Hippocampal formation (tissue), 2 donors: ENCODE measurements at regions not wholly inside any gene's neighbourhood (a gene's known extent, or its start where the extent isn't known, plus 50 kb on each side); places are given as distances from the start of the nearest gene placed in this dataset.
"Not testable (repeated sequence)": the region's sequence is repeated elsewhere in the genome, so short reads cannot be mapped to it uniquely, and the experiment has no call there.

Source experiments
- DNase-seq, 2 donors: peaks; one replicate each; lab custom pipeline; 2025; lab: John Stamatoyannopoulos, UW

- DNase-seq = no peak
Observed at GRCh38 chr2:83155826-83156225, 1303.3 kb downstream of the SUCLG1 start.

GRCh38 chr2:83143946-83144345, 1315.1 kb downstream of the SUCLG1 start:
- DNase-seq = no peak

GRCh38 chr2:83142934-83143333, 1316.1 kb downstream of the SUCLG1 start:
- DNase-seq = no peak

GRCh38 chr2:83115606-83116005, 1343.5 kb downstream of the SUCLG1 start:
- no peak for DNase-seq

- no peak for DNase-seq
Observed at GRCh38 chr2:83115155-83115554, 1343.9 kb downstream of the SUCLG1 start.

- DNase-seq = no peak
Observed at GRCh38 chr2:83113953-83114352, 1345.1 kb downstream of the SUCLG1 start.

- no peak for DNase-seq
Observed at GRCh38 chr2:83112858-83113257, 1346.2 kb downstream of the SUCLG1 start.

- DNase-seq = no peak
Observed at GRCh38 chr2:83109284-83109683, 1349.8 kb downstream of the SUCLG1 start.

GRCh38 chr2:83106853-83107252, 1352.2 kb downstream of the SUCLG1 start:
- DNase-seq = no peak

GRCh38 chr2:83104202-83104601, 1354.9 kb downstream of the SUCLG1 start:
- no peak for DNase-seq

- DNase-seq = no peak
Observed at GRCh38 chr2:83103613-83104012, 1355.5 kb downstream of the SUCLG1 start.

- DNase-seq = not testable (repeated sequence)
Observed at GRCh38 chr2:83089051-83089450, 1370.0 kb downstream of the SUCLG1 start.

GRCh38 chr2:83085869-83086268, 1373.2 kb downstream of the SUCLG1 start:
- DNase-seq = no peak

GRCh38 chr2:83081826-83082690, 1377.0 kb downstream of the SUCLG1 start:
- DNase-seq = no peak

GRCh38 chr2:83079007-83079406, 1380.1 kb downstream of the SUCLG1 start:
- DNase-seq = no peak

GRCh38 chr2:83072767-83073166, 1386.3 kb downstream of the SUCLG1 start:
- DNase-seq = no peak

- DNase-seq = no peak
Observed at GRCh38 chr2:83071914-83072313, 1387.2 kb downstream of the SUCLG1 start.

GRCh38 chr2:83071352-83071751, 1387.7 kb downstream of the SUCLG1 start:
- DNase-seq = no peak

GRCh38 chr2:83069724-83070123, 1389.4 kb downstream of the SUCLG1 start:
- DNase-seq = no peak

GRCh38 chr2:83068714-83069113, 1390.4 kb downstream of the SUCLG1 start:
- no peak for DNase-seq

GRCh38 chr2:83067947-83068346, 1391.1 kb downstream of the SUCLG1 start:
- no peak for DNase-seq

- DNase-seq = no peak
Observed at GRCh38 chr2:83063933-83064332, 1395.1 kb downstream of the SUCLG1 start.

- no peak for DNase-seq
Observed at GRCh38 chr2:83063511-83063910, 1395.6 kb downstream of the SUCLG1 start.

- DNase-seq = no peak
Observed at GRCh38 chr2:83058683-83059082, 1400.4 kb downstream of the SUCLG1 start.
